ENCODE measurements at regions not wholly inside any gene's neighbourhood (a gene's known extent, or its start where the extent isn't known, plus 50 kb on each side); places are given as distances from the start of the nearest gene placed in this dataset.

DNA sequence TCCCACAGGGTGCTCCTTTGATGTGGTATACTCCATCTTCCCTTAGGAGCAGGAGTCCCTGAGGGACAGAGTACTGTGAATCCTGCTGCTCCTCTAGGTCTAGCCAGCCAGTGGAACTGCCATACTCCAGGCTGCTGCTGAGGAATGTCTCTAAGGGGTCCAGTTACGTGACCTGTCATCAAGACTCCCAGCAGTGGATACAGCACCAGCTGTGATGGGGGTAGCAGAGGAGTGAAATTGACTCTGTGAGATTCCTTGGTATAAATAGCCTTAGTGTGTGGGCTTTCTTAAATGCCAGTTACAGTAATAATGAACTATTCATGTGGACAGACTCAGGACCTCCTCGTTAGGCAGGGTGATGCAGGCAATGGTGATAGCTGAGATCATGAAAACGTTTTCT, 140.4 kb upstream of the LUZP2 start:
- no peak for TF ChIP-seq EZH2 (IDR thresholded peaks at IDR 0.05; ENCODE audit: borderline replicate concordance, low read depth, low read length, poor library complexity, severe bottlenecking)
- TF ChIP-seq, protein P1, sequence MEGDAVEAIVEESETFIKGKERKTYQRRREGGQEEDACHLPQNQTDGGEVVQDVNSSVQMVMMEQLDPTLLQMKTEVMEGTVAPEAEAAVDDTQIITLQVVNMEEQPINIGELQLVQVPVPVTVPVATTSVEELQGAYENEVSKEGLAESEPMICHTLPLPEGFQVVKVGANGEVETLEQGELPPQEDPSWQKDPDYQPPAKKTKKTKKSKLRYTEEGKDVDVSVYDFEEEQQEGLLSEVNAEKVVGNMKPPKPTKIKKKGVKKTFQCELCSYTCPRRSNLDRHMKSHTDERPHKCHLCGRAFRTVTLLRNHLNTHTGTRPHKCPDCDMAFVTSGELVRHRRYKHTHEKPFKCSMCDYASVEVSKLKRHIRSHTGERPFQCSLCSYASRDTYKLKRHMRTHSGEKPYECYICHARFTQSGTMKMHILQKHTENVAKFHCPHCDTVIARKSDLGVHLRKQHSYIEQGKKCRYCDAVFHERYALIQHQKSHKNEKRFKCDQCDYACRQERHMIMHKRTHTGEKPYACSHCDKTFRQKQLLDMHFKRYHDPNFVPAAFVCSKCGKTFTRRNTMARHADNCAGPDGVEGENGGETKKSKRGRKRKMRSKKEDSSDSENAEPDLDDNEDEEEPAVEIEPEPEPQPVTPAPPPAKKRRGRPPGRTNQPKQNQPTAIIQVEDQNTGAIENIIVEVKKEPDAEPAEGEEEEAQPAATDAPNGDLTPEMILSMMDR (conservative IDR thresholded peaks at IDR 0.05; ENCODE audit: low read depth, low read length) = no peak
- Histone ChIP-seq H3K4me3 (ENCODE audit: low read depth, low read length, poor library complexity, severe bottlenecking) (no peak overlapping the region), H3K4me1 (ENCODE audit: insufficient read depth, low read length, poor library complexity, severe bottlenecking) (no peaks in the 10 kb centered on the region), H3K27ac (ENCODE audit: low read depth, low read length, poor library complexity, severe bottlenecking) (no peak overlapping the region), H3K36me3 (ENCODE audit: insufficient read depth, low read length, poor library complexity, severe bottlenecking) (no peaks in the 10 kb centered on the region), H3K27me3 (replicated peaks; ENCODE audit: insufficient read depth, low read depth, low read length, poor library complexity) (no peaks in the 10 kb centered on the region), H3K9me3 (ENCODE audit: low read depth, low read length, poor library complexity, severe bottlenecking) (no peaks in the 10 kb centered on the region)
- no peak for DNase-seq (ENCODE audit: low spot score)
- BruUV-seq (replicated peaks) = no TSS peak
- ChIA-PET POLR2A (ENCODE audit: low non-redundant PET) (no interaction called here), CTCF (no interaction called here)
- intact Hi-C loops (cut with micrococcal nuclease; ENCODE audit: unreplicated experiment) = no loop called here

DNA sequence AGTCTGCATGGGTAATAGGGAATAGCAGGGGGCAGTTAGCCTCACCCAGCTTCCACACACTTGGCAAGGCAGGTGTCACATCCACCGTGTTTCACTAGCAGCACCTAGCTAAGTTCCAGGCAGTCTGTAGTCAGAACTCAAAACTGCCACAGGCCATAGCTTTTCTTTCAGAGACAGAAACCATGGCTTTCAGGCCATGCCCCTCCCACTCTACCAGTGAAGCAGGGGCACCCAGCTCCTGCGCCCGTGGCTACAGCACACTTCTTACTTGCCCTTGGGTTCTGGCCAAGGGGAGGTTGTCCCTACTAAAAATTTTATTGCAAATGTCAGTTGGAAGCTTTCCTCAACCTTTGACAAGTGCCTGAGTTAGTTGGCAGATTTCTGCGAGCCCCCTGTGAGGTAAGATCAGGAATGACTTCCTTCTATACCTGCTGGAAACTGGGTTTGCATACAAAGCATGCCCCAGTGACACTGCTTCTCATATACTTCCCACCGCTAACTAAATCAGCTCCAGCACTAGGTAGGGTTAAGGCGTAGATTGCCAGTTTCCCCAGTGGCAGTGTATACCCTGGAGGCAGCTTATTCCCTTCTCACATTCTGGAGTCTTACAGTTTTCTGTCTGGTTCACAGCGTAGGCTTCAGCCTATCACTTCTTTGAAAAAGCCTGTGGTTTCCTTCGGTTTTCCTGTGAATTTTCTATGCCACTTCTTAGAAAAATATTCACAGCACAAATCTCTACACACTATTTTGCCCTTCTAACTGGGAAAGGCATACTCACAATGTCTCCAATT, 139.0 kb upstream of the LUZP2 start:
- intact Hi-C loops (cut with micrococcal nuclease; ENCODE audit: unreplicated experiment) = no loop called here
- TF ChIP-seq, protein P1 (conservative IDR thresholded peaks at IDR 0.05; ENCODE audit: low read depth, low read length) = no peak
- no peak for TF ChIP-seq EZH2 (IDR thresholded peaks at IDR 0.05; ENCODE audit: borderline replicate concordance, low read depth, low read length, poor library complexity, severe bottlenecking)
- ChIA-PET POLR2A (ENCODE audit: low non-redundant PET) (no interaction called here), CTCF (no interaction called here)
- no peaks in the 10 kb centered on the region for H3K4me1 ChIP-seq (ENCODE audit: insufficient read depth, low read length, poor library complexity, severe bottlenecking)
- H3K9me3 ChIP-seq (ENCODE audit: low read depth, low read length, poor library complexity, severe bottlenecking) = no peaks in the 10 kb centered on the region
- no TSS peak for BruUV-seq (replicated peaks)
- no peaks in the 10 kb centered on the region for H3K36me3 ChIP-seq (ENCODE audit: insufficient read depth, low read length, poor library complexity, severe bottlenecking)
- H3K4me3 ChIP-seq (ENCODE audit: low read depth, low read length, poor library complexity, severe bottlenecking) = no peak overlapping the region
- no peaks in the 10 kb centered on the region for H3K27me3 ChIP-seq (replicated peaks; ENCODE audit: insufficient read depth, low read depth, low read length, poor library complexity)
- DNase-seq (ENCODE audit: low spot score) = no peak
- no peak overlapping the region for H3K27ac ChIP-seq (ENCODE audit: low read depth, low read length, poor library complexity, severe bottlenecking)

- H3K9me3 ChIP-seq (ENCODE audit: low read depth, low read length, poor library complexity, severe bottlenecking) = no peaks in the 10 kb centered on the region
- H3K4me3 ChIP-seq (ENCODE audit: low read depth, low read length, poor library complexity, severe bottlenecking) = no peak overlapping the region
- H3K27me3 ChIP-seq (replicated peaks; ENCODE audit: insufficient read depth, low read depth, low read length, poor library complexity) = no peaks in the 10 kb centered on the region
- POLR2A ChIA-PET (ENCODE audit: low non-redundant PET) = no interaction called here
- no peaks in the 10 kb centered on the region for H3K36me3 ChIP-seq (ENCODE audit: insufficient read depth, low read length, poor library complexity, severe bottlenecking)
- TF ChIP-seq EZH2 (IDR thresholded peaks at IDR 0.05; ENCODE audit: borderline replicate concordance, low read depth, low read length, poor library complexity, severe bottlenecking) = no peak
- TF ChIP-seq, protein P1 (conservative IDR thresholded peaks at IDR 0.05; ENCODE audit: low read depth, low read length) = no peak
- H3K27ac ChIP-seq (ENCODE audit: low read depth, low read length, poor library complexity, severe bottlenecking) = no peak overlapping the region
- intact Hi-C loops (cut with micrococcal nuclease; ENCODE audit: unreplicated experiment) = no loop called here
- BruUV-seq (replicated peaks) = no TSS peak
- CTCF ChIA-PET = no interaction called here
- H3K4me1 ChIP-seq (ENCODE audit: insufficient read depth, low read length, poor library complexity, severe bottlenecking) = no peaks in the 10 kb centered on the region
- DNase-seq (ENCODE audit: low spot score) = no peak
These were observed 124.4 kb upstream of the LUZP2 start for GRCh38 chr11:24372491-24372890.
